ENCODE measurements at regions not wholly inside any gene's neighbourhood (a gene's known extent, or its start where the extent isn't known, plus 50 kb on each side); places are given as distances from the start of the nearest gene placed in this dataset.

GRCh38 chr13:107220245-107220644, 652.3 kb upstream of the ARGLU1 start:
- no peak for TF ChIP-seq CTCF (IDR thresholded peaks at IDR 0.05; ENCODE audit: insufficient read depth, low read length, poor library complexity, severe bottlenecking)
- TF ChIP-seq EZH2phosphoT487 (conservative IDR thresholded peaks at IDR 0.05; ENCODE audit: low read length), result no peak

Data from SU-DHL-6 (cell line).